ENCODE measurements at regions not wholly inside any gene's neighbourhood (a gene's known extent, or its start where the extent isn't known, plus 50 kb on each side); places are given as distances from the start of the nearest gene placed in this dataset.

GRCh38 chr2:238771639-238772038 lies 76.2 kb upstream of the TWIST2 start:
- Histone ChIP-seq H3K4me3 (replicated peaks; ENCODE audit: insufficient read depth, low read length) (no peak overlapping the region), H3K27me3 (ENCODE audit: insufficient read depth, poor library complexity, severe bottlenecking) (no peaks in the 10 kb centered on the region), H3K27ac (replicated peaks) (no peak overlapping the region)
- TF ChIP-seq CTCF (IDR thresholded peaks at IDR 0.05; ENCODE audit: insufficient read depth, low read length) = no peak
- no peak for TF ChIP-seq REST (IDR thresholded peaks at IDR 0.05; ENCODE audit: insufficient replicate concordance, low read depth)
- DNase-seq (ENCODE audit: low read depth in 1 of 2, low spot score in 1 of 2) = no peak

- TF ChIP-seq CTCF (IDR thresholded peaks at IDR 0.05; ENCODE audit: insufficient read depth, low read length) (no peak), SPI1 (IDR thresholded peaks at IDR 0.05; ENCODE audit: borderline replicate concordance, low read depth) (no peak), POLR2AphosphoS5 (IDR thresholded peaks at IDR 0.05; ENCODE audit: low read depth) (no peak), GABPA (IDR thresholded peaks at IDR 0.05; ENCODE audit: low read depth) (no peak), REST (IDR thresholded peaks at IDR 0.05; ENCODE audit: insufficient replicate concordance, low read depth) (no peak)
- DNase-seq (ENCODE audit: low read depth in 1 of 2, low spot score in 1 of 2) = no peak
- Histone ChIP-seq H3K27ac (replicated peaks) (no peak overlapping the region), H3K27me3 (ENCODE audit: insufficient read depth, poor library complexity, severe bottlenecking) (no peaks in the 10 kb centered on the region), H3K4me3 (replicated peaks; ENCODE audit: insufficient read depth, low read length) (no peak overlapping the region)
Observed at GRCh38 chr2:238772635-238773297, 75.1 kb upstream of the TWIST2 start.

GRCh38 chr2:238773472-238773871 lies 74.4 kb upstream of the TWIST2 start:
- Histone ChIP-seq H3K27me3 (ENCODE audit: insufficient read depth, poor library complexity, severe bottlenecking) (no peaks in the 10 kb centered on the region), H3K27ac (replicated peaks) (no peak overlapping the region), H3K4me3 (replicated peaks; ENCODE audit: insufficient read depth, low read length) (no peak overlapping the region)
- no peak for DNase-seq (ENCODE audit: low read depth in 1 of 2, low spot score in 1 of 2)
- no peak for TF ChIP-seq REST (IDR thresholded peaks at IDR 0.05; ENCODE audit: insufficient replicate concordance, low read depth)
- no peak for TF ChIP-seq CTCF (IDR thresholded peaks at IDR 0.05; ENCODE audit: insufficient read depth, low read length)
- no peak for TF ChIP-seq GABPA (IDR thresholded peaks at IDR 0.05; ENCODE audit: low read depth)
- no peak for TF ChIP-seq POLR2AphosphoS5 (IDR thresholded peaks at IDR 0.05; ENCODE audit: low read depth)
- TF ChIP-seq SPI1 (IDR thresholded peaks at IDR 0.05; ENCODE audit: borderline replicate concordance, low read depth) = no peak

Data from HL-60 (cell line).